Stimulated activated CD4-positive, alpha-beta T cell treated with anti-CD3 and anti-CD28 coated beads, Interleukin-1b, Interleukin-23, amount 100 ng/mL, for 1 hour (primary cell): ENCODE measurements at regions not wholly inside any gene's neighbourhood (a gene's known extent, or its start where the extent isn't known, plus 50 kb on each side); places are given as distances from the start of the nearest gene placed in this dataset.
A peak's percentile ranks its signal among the peaks of the same experiment; 100 is the strongest.
"Not testable (repeated sequence)": the region's sequence is repeated elsewhere in the genome, so short reads cannot be mapped to it uniquely, and the experiment has no call there.

Experiments
- DNase-seq, 2 donors: peaks; one replicate each; pipeline ENCODE4 v3.0.0-alpha.2; 2020; ENCODE audit warnings: low read depth in 2 of 2

GRCh38 chr19:34023381-34023780 is 148.9 kb upstream of the LSM14A start:
- no peak for DNase-seq

- no peak for DNase-seq
These were observed 138.4 kb upstream of the LSM14A start for GRCh38 chr19:34033880-34034279.

GRCh38 chr19:34034318-34034846 is 137.9 kb upstream of the LSM14A start:
- DNase-seq: no peak

GRCh38 chr19:34041925-34042521 is 130.3 kb upstream of the LSM14A start:
- DNase-seq: peak; percentile 23 to 50

- DNase-seq: no peak
These were observed 128.3 kb upstream of the LSM14A start for GRCh38 chr19:34044021-34044420.

GRCh38 chr19:34049944-34050343 is 122.4 kb upstream of the LSM14A start:
- DNase-seq: no peak

- DNase-seq: not testable (repeated sequence)
These were observed 121.9 kb upstream of the LSM14A start for GRCh38 chr19:34050430-34050829.

GRCh38 chr19:34051255-34051654 is 121.0 kb upstream of the LSM14A start:
- DNase-seq: no peak

GRCh38 chr19:34057155-34057554 is 115.1 kb upstream of the LSM14A start:
- no peak for DNase-seq

- DNase-seq: no peak
These were observed 106.2 kb upstream of the LSM14A start for GRCh38 chr19:34066007-34066643.

GRCh38 chr19:34067861-34068271 is 104.4 kb upstream of the LSM14A start:
- DNase-seq: no peak

GRCh38 chr19:34075661-34076091 is 96.6 kb upstream of the LSM14A start:
- DNase-seq: no peak

GRCh38 chr19:34082289-34083077 is 89.8 kb upstream of the LSM14A start:
- DNase-seq: no peak

- no peak for DNase-seq
These were observed 87.7 kb upstream of the LSM14A start for GRCh38 chr19:34084396-34085145.

GRCh38 chr19:34085336-34085735 is 87.0 kb upstream of the LSM14A start:
- DNase-seq: no peak

GRCh38 chr19:34088292-34088691 is 84.0 kb upstream of the LSM14A start:
- DNase-seq: no peak

- no peak for DNase-seq
These were observed 82.7 kb upstream of the LSM14A start for GRCh38 chr19:34089566-34089965.

GRCh38 chr19:34094960-34095359 is 77.3 kb upstream of the LSM14A start:
- DNase-seq: no peak

- DNase-seq: not testable (repeated sequence)
These were observed 76.9 kb upstream of the LSM14A start for GRCh38 chr19:34095411-34095810.

- no peak for DNase-seq
These were observed 76.0 kb upstream of the LSM14A start for GRCh38 chr19:34096020-34096915.

GRCh38 chr19:34104096-34104495 is 68.2 kb upstream of the LSM14A start:
- no peak for DNase-seq
